ENCODE measurements at regions not wholly inside any gene's neighbourhood (a gene's known extent, or its start where the extent isn't known, plus 50 kb on each side); places are given as distances from the start of the nearest gene placed in this dataset.

DNA sequence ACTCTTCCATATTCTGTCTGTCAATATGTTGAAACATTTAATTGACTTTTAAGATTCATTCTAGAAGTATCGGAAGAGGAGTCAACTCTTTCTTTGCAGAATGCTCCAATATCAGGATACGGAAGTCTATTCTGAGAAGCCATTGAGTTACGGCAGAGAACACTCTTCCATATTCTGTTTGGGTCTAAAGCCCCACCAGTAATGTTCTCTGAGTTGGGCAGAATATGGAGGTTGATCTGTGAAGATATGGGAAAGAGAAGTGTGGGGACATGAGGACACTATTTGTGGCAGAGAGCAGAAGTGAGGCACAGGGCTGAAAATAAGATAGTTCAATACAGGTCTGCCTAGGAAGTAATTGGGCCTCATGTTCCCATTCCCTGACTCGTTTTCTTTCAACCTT lies 300.0 kb downstream of the DIRAS2 start:
- no peak overlapping the region for H3K4me3 Mint-ChIP-seq
- ChIA-PET CTCF (no interaction called here), POLR2A (no interaction called here)
- H3K36me3 Mint-ChIP-seq (ENCODE audit: low read depth): no peaks in the 10 kb centered on the region
- ATAC-seq: no peak
- H3K27ac Mint-ChIP-seq: no peak overlapping the region
- H3K9me3 Mint-ChIP-seq (ENCODE audit: insufficient read depth): no peaks in the 10 kb centered on the region
- H3K27me3 Mint-ChIP-seq (ENCODE audit: low read depth): peaks cover 3% of the 10 kb centered on the region
- DNase-seq: no peak
- no peaks in the 10 kb centered on the region for H3K4me1 Mint-ChIP-seq (ENCODE audit: low read depth)

DNA sequence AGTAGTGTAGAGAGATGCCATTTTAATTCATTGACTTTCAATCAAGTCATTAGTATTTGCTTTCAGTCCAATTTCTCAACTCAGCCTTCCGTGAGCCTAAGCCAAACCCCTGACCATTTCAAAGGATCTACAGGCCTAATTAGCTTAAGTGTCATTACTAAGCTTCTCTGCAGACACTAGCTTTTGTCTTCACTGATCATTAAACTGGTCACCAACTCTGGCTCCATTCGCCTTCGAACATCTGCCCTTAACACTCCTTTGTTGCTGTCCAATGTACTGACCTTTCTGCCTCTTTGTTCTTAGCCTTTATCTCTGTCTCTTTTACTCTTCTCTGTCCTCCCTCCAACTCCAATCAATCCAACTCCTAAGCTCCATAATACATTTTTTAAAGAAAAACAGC lies 299.3 kb downstream of the DIRAS2 start:
- no peaks in the 10 kb centered on the region for H3K9me3 Mint-ChIP-seq (ENCODE audit: insufficient read depth)
- H3K36me3 Mint-ChIP-seq (ENCODE audit: low read depth): no peaks in the 10 kb centered on the region
- no peaks in the 10 kb centered on the region for H3K4me1 Mint-ChIP-seq (ENCODE audit: low read depth)
- no peak for ATAC-seq
- CTCF ChIA-PET: no interaction called here
- POLR2A ChIA-PET: no interaction called here
- no peak overlapping the region for H3K4me3 Mint-ChIP-seq
- no peak overlapping the region for H3K27ac Mint-ChIP-seq
- DNase-seq: no peak
- peaks cover 3% of the 10 kb centered on the region for H3K27me3 Mint-ChIP-seq (ENCODE audit: low read depth)

GRCh38 chr9:90343991-90344390 lies 298.6 kb downstream of the DIRAS2 start:
- Mint-ChIP-seq H3K27me3 (ENCODE audit: low read depth) (peaks cover 3% of the 10 kb centered on the region), H3K9me3 (ENCODE audit: insufficient read depth) (no peaks in the 10 kb centered on the region), H3K27ac (no peak overlapping the region), H3K4me1 (ENCODE audit: low read depth) (no peaks in the 10 kb centered on the region), H3K4me3 (no peak overlapping the region), H3K36me3 (ENCODE audit: low read depth) (no peaks in the 10 kb centered on the region)
- ChIA-PET CTCF (no interaction called here), POLR2A (no interaction called here)
- DNase-seq: no peak
- no peak for ATAC-seq

GRCh38 chr9:90365666-90366065 lies 277.0 kb downstream of the DIRAS2 start:
- Mint-ChIP-seq H3K36me3 (ENCODE audit: low read depth) (no peaks in the 10 kb centered on the region), H3K27ac (no peak overlapping the region), H3K9me3 (ENCODE audit: insufficient read depth) (no peaks in the 10 kb centered on the region), H3K27me3 (ENCODE audit: low read depth) (peaks cover 2% of the 10 kb centered on the region), H3K4me3 (no peak overlapping the region), H3K4me1 (ENCODE audit: low read depth) (no peaks in the 10 kb centered on the region)
- CTCF ChIA-PET: no interaction called here
- ATAC-seq (no peak), DNase-seq (no peak)
- POLR2A ChIA-PET: no interaction called here

DNA sequence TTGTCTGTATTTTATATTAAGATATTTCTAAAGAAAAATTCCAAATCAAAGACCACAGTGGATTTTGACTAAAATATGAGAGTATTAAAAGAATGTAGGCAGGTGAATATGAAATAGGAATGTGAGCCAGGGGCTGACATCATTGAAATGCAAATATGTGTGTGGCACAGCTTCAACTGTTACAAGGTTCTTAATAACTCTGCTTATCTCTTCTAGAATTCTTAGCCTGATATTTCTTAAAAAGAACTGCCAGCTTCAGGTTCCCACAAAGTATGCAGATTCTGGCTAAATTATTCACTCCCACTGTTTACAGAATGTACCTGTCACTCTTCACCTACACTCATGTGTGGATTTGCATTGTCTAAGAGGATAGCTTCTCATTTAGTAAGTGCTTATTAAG lies 274.4 kb downstream of the DIRAS2 start:
- no peak for DNase-seq
- Mint-ChIP-seq H3K27me3 (ENCODE audit: low read depth) (peaks cover 2% of the 10 kb centered on the region), H3K27ac (no peak overlapping the region), H3K36me3 (ENCODE audit: low read depth) (no peaks in the 10 kb centered on the region), H3K4me1 (ENCODE audit: low read depth) (no peaks in the 10 kb centered on the region), H3K4me3 (no peak overlapping the region), H3K9me3 (ENCODE audit: insufficient read depth) (no peaks in the 10 kb centered on the region)
- POLR2A ChIA-PET: no interaction called here
- ATAC-seq: no peak
- CTCF ChIA-PET: no interaction called here

GRCh38 chr9:90368928-90369327 lies 273.7 kb downstream of the DIRAS2 start:
- H3K9me3 Mint-ChIP-seq (ENCODE audit: insufficient read depth): no peaks in the 10 kb centered on the region
- H3K4me1 Mint-ChIP-seq (ENCODE audit: low read depth): no peaks in the 10 kb centered on the region
- CTCF ChIA-PET: no interaction called here
- H3K36me3 Mint-ChIP-seq (ENCODE audit: low read depth): no peaks in the 10 kb centered on the region
- H3K27ac Mint-ChIP-seq: no peak overlapping the region
- DNase-seq (no peak), ATAC-seq (no peak)
- H3K27me3 Mint-ChIP-seq (ENCODE audit: low read depth): peaks cover 4% of the 10 kb centered on the region
- POLR2A ChIA-PET: no interaction called here
- H3K4me3 Mint-ChIP-seq: no peak overlapping the region

GRCh38 chr9:90379771-90380170 lies 262.9 kb downstream of the DIRAS2 start:
- H3K4me3 Mint-ChIP-seq: no peak overlapping the region
- ChIA-PET POLR2A (no interaction called here), CTCF (no interaction called here)
- H3K4me1 Mint-ChIP-seq (ENCODE audit: low read depth): no peaks in the 10 kb centered on the region
- H3K9me3 Mint-ChIP-seq (ENCODE audit: insufficient read depth): no peaks in the 10 kb centered on the region
- no peaks in the 10 kb centered on the region for H3K36me3 Mint-ChIP-seq (ENCODE audit: low read depth)
- DNase-seq: no peak
- no peak for ATAC-seq
- no peak overlapping the region for H3K27ac Mint-ChIP-seq
- H3K27me3 Mint-ChIP-seq (ENCODE audit: low read depth): peaks cover 8% of the 10 kb centered on the region

DNA sequence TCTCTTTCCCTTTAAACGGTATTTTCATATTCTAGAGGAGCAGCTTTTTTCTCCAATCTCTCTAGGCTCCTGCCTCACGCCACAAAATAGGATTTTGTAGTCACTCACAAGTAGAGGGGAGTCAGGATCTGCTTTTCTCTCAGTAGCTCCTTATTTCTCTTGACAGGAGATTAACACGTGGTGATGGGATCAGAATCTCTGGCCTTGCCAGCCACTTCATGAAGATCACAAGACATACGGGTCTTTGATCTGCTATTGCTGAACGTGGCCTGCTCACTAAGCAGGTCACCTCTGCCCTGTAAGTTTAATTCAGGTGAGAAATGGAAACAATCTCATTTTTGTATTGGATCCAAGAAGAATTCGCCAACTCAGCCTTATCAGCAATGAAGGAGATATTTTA lies 257.5 kb downstream of the DIRAS2 start:
- Mint-ChIP-seq H3K27me3 (ENCODE audit: low read depth) (peaks cover 14% of the 10 kb centered on the region), H3K27ac (no peak overlapping the region), H3K9me3 (ENCODE audit: insufficient read depth) (no peaks in the 10 kb centered on the region), H3K4me3 (no peak overlapping the region), H3K36me3 (ENCODE audit: low read depth) (no peaks in the 10 kb centered on the region), H3K4me1 (ENCODE audit: low read depth) (no peaks in the 10 kb centered on the region)
- CTCF ChIA-PET: no interaction called here
- ATAC-seq (no peak), DNase-seq (no peak)
- POLR2A ChIA-PET: interaction anchor here (0.5 kb wide), 1 partner anchor 85 kb away, joined by 3 read pairs; no protein-coding TSS in a partner anchor

- ChIA-PET POLR2A (no interaction called here), CTCF (no interaction called here)
- H3K4me3 Mint-ChIP-seq: no peak overlapping the region
- ATAC-seq (no peak), DNase-seq (no peak)
- H3K27ac Mint-ChIP-seq: no peak overlapping the region
- H3K27me3 Mint-ChIP-seq (ENCODE audit: low read depth): peaks cover 10% of the 10 kb centered on the region
- no peaks in the 10 kb centered on the region for H3K9me3 Mint-ChIP-seq (ENCODE audit: insufficient read depth)
- H3K36me3 Mint-ChIP-seq (ENCODE audit: low read depth): no peaks in the 10 kb centered on the region
- H3K4me1 Mint-ChIP-seq (ENCODE audit: low read depth): no peaks in the 10 kb centered on the region
Observed at GRCh38 chr9:90393365-90394152, 249.1 kb downstream of the DIRAS2 start.

DNA sequence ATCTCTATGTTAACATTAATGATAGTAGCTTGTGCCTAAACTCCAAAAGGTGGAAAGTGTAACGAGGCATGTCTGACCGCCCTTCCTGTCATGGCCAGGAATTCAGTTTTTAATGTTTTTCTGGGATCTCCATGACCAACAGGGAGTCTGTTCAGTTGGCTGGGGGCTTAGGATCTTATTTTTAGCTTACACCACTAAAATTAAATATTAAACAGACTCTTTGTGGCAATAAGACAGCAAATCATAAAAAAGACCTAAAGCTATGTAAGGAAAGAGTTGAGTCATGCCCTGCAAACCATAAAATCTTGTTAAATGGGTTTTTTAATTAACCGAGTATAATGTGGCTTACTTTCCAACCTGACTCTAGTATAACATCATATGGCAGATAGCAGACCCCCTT lies 247.8 kb downstream of the DIRAS2 start:
- H3K36me3 Mint-ChIP-seq (ENCODE audit: low read depth): no peaks in the 10 kb centered on the region
- no peaks in the 10 kb centered on the region for H3K9me3 Mint-ChIP-seq (ENCODE audit: insufficient read depth)
- no peak overlapping the region for H3K4me3 Mint-ChIP-seq
- ATAC-seq (no peak), DNase-seq (no peak)
- POLR2A ChIA-PET: no interaction called here
- CTCF ChIA-PET: no interaction called here
- H3K27ac Mint-ChIP-seq: no peak overlapping the region
- H3K27me3 Mint-ChIP-seq (ENCODE audit: low read depth): peaks cover 5% of the 10 kb centered on the region
- H3K4me1 Mint-ChIP-seq (ENCODE audit: low read depth): no peaks in the 10 kb centered on the region

GRCh38 chr9:90400091-90400490 lies 242.5 kb downstream of the DIRAS2 start:
- Mint-ChIP-seq H3K27me3 (ENCODE audit: low read depth) (peaks cover 4% of the 10 kb centered on the region), H3K36me3 (ENCODE audit: low read depth) (no peaks in the 10 kb centered on the region), H3K9me3 (ENCODE audit: insufficient read depth) (no peaks in the 10 kb centered on the region), H3K4me1 (ENCODE audit: low read depth) (no peaks in the 10 kb centered on the region), H3K4me3 (no peak overlapping the region), H3K27ac (no peak overlapping the region)
- ChIA-PET POLR2A (no interaction called here), CTCF (no interaction called here)
- DNase-seq: no peak
- ATAC-seq: no peak

GRCh38 chr9:90408659-90409058 lies 234.0 kb downstream of the DIRAS2 start:
- ChIA-PET CTCF (no interaction called here), POLR2A (no interaction called here)
- Mint-ChIP-seq H3K4me3 (no peak overlapping the region), H3K9me3 (ENCODE audit: insufficient read depth) (no peaks in the 10 kb centered on the region), H3K27me3 (ENCODE audit: low read depth) (peaks cover 2% of the 10 kb centered on the region), H3K4me1 (ENCODE audit: low read depth) (no peaks in the 10 kb centered on the region), H3K36me3 (ENCODE audit: low read depth) (no peaks in the 10 kb centered on the region), H3K27ac (no peak overlapping the region)
- DNase-seq (no peak), ATAC-seq (no peak)

DNA sequence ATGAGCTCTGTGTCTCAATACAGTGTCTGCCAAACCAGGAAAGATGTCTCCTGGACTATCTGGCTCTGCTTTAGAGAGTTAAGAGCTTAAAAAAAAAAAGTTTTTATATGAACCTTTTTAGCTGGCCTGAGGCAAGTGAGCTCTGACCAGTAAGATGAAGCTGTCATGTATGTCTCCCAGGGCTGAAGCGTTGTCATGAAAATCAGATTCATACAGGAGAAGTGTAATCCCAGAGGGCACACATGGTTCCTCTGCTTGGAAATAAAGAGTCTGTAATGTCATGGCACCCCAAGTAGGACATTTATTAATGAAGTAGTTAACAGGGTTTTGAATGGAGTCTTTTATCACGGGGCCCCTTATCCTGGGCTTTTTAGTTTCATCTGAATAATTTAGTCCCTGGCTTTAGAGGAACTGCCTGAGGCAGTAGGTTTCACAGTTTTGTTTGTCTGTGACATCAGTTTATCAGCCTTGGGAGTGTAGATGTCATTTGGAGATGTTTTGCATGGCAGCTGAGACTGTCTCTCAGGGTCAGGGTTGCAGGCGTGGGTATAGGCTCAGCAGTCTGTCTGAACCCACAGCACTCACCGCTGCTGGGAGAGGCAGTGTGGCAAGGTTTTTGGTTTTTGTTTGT lies 223.3 kb downstream of the DIRAS2 start:
- ATAC-seq (no peak), DNase-seq (no peak)
- Mint-ChIP-seq H3K4me3 (no peak overlapping the region), H3K9me3 (ENCODE audit: insufficient read depth) (no peaks in the 10 kb centered on the region), H3K27me3 (ENCODE audit: low read depth) (peaks cover 2% of the 10 kb centered on the region), H3K27ac (no peak overlapping the region), H3K36me3 (ENCODE audit: low read depth) (no peaks in the 10 kb centered on the region), H3K4me1 (ENCODE audit: low read depth) (no peaks in the 10 kb centered on the region)
- ChIA-PET POLR2A (no interaction called here), CTCF (no interaction called here)

Data from activated CD8-positive, alpha-beta T cell treated with anti-CD3 and anti-CD28 coated beads, Interleukin-2, amount 10 ng/mL, durations not matched to agents 7 days and 5 days (primary cell).